ENCODE measurements at regions not wholly inside any gene's neighbourhood (a gene's known extent, or its start where the extent isn't known, plus 50 kb on each side); places are given as distances from the start of the nearest gene placed in this dataset.

DNA sequence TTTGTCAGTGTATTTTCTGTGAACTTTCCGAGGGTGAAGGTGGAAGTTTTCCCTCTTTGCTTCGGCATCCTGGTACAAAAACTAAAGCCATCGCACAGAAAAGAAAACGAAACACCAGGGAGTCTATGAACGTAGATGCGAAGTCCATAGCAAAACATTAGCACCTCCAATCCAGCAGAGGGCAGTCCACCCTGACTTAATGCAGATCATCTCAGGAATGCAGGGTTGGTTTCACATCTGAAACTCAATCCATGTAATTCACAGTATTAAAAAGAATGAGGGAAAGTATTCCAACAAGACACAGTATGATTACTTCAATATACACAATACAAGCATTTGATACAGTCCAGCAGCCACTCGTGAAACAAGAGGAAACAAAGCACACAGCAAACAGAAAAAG is 70.8 kb downstream of the RTP5 start:
- Histone ChIP-seq H3K36me3 (replicated peaks in 1 of 2) (no peaks in the 10 kb centered on the region), H3K27ac (no peak overlapping the region), H3K27me3 (no peaks in the 10 kb centered on the region), H3K9me3 (replicated peaks in 1 of 3) (no peaks in the 10 kb centered on the region), H3K4me1 (replicated peaks in 1 of 2) (no peaks in the 10 kb centered on the region), H3K4me3 (no peak overlapping the region)
- no peak for TF ChIP-seq POLR2A (IDR thresholded peaks at IDR 0.05)
- TF ChIP-seq, protein P1, sequence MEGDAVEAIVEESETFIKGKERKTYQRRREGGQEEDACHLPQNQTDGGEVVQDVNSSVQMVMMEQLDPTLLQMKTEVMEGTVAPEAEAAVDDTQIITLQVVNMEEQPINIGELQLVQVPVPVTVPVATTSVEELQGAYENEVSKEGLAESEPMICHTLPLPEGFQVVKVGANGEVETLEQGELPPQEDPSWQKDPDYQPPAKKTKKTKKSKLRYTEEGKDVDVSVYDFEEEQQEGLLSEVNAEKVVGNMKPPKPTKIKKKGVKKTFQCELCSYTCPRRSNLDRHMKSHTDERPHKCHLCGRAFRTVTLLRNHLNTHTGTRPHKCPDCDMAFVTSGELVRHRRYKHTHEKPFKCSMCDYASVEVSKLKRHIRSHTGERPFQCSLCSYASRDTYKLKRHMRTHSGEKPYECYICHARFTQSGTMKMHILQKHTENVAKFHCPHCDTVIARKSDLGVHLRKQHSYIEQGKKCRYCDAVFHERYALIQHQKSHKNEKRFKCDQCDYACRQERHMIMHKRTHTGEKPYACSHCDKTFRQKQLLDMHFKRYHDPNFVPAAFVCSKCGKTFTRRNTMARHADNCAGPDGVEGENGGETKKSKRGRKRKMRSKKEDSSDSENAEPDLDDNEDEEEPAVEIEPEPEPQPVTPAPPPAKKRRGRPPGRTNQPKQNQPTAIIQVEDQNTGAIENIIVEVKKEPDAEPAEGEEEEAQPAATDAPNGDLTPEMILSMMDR (IDR thresholded peaks at IDR 0.05) = peak in 2 of 6 experiments; percentile 6 to 16
- DNase-seq = peak in 1 of 7 donors; percentile 24
- 90 to 94% (median 91%) methylated on average over 7 of the region's 7 CpGs for WGBS, 4 donors
- intact Hi-C loops (cut with DNase I) = no loop called here

DNA sequence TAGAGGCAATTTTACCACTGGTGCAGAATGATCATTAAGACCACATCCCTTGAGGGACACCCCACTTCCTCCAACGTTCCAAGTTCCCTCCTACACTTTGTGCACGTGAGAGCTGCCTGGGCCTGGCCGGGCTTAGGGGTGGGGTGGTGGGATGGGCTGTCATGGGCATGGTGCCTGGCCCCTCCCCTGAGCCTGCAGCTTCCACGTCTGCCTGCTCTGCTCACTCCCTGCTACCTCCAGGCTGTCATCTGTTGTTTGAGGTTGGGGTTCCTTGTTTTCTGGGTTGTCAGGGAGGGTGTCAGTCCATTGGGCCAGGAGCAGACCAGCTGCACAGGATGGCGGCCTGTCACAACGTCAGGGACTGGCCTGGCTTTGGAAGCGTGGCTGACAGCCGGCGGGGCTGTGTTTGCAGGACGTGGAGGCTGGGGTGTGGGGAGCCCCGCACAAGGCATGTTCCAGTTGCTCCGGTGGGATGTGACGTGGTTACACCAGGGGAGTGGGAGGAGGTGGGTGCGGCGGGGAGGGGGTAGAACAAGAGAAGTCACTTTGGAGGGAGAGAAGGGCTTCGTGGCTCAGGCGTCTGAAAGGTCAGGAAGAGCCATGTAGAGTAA is 72.3 kb downstream of the RTP5 start:
- intact Hi-C loops (cut with DNase I) = no loop called here
- Histone ChIP-seq H3K9me3 (replicated peaks in 1 of 3) (no peaks in the 10 kb centered on the region), H3K27me3 (no peaks in the 10 kb centered on the region), H3K27ac (peak overlapping the region in 1 of 5 donors; percentile 29), H3K36me3 (replicated peaks in 1 of 2) (no peaks in the 10 kb centered on the region), H3K4me3 (no peak overlapping the region), H3K4me1 (replicated peaks in 1 of 2) (no peaks in the 10 kb centered on the region)
- TF ChIP-seq, protein P1 (IDR thresholded peaks at IDR 0.05) = no peak
- TF ChIP-seq POLR2A (IDR thresholded peaks at IDR 0.05) = no peak
- 64 to 68% (median 66%) methylated on average over 15 to 17 of the region's 17 CpGs for WGBS, 4 donors
- DNase-seq = peak in 1 of 7 donors; percentile 49

DNA sequence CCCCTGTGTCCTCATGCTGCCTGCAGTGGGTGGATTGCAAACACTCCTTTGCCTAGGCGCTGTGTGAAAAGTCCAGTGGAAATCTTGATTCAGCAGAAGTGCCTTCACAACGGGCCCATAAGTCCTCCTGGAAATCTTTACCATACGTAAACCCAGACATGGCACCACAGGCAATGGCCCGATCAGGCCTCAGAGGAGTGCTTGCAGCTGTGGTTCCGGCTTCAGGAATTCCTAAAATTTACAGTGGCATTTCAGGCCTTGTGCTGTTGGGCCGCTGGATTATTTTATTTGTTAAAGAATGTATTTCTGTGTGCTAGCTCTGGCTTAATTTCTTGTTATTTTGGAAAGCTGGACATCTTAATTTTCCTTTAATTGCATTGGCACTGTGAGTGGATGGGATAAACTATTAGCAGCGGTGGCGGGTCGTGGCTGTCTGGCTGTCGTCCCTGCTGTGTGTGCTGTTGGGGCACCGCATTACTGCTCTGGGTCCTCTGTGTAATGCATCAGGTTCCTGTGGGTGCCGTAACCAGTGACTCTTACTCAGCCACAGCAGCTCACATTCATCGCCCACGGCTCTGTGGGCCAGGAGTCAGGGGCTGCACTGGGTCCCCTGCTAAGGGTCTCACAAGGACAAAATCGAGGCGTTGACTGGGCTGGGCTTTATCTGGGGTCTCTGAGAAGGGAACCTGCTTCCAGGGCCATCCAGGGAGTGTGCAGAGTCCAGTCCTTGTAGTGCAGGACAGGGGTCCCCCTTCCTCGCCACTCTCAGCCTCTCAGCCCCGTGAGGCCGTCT is 73.1 kb downstream of the RTP5 start:
- Histone ChIP-seq H3K9me3 (replicated peaks in 1 of 3) (no peaks in the 10 kb centered on the region), H3K4me1 (replicated peaks in 1 of 2) (no peaks in the 10 kb centered on the region), H3K4me3 (no peak overlapping the region), H3K27me3 (no peaks in the 10 kb centered on the region), H3K36me3 (replicated peaks in 1 of 2) (no peaks in the 10 kb centered on the region), H3K27ac (peak overlapping the region in 1 of 5 donors; percentile 40)
- WGBS, 4 donors = 78 to 89% (median 88%) methylated on average over 9 to 19 of the region's 19 CpGs
- no peak for TF ChIP-seq POLR2A (IDR thresholded peaks at IDR 0.05)
- TF ChIP-seq, protein P1 (IDR thresholded peaks at IDR 0.05) = no peak
- DNase-seq = peak in 1 of 7 donors; percentile 25
- intact Hi-C loops (cut with DNase I) = no loop called here

DNA sequence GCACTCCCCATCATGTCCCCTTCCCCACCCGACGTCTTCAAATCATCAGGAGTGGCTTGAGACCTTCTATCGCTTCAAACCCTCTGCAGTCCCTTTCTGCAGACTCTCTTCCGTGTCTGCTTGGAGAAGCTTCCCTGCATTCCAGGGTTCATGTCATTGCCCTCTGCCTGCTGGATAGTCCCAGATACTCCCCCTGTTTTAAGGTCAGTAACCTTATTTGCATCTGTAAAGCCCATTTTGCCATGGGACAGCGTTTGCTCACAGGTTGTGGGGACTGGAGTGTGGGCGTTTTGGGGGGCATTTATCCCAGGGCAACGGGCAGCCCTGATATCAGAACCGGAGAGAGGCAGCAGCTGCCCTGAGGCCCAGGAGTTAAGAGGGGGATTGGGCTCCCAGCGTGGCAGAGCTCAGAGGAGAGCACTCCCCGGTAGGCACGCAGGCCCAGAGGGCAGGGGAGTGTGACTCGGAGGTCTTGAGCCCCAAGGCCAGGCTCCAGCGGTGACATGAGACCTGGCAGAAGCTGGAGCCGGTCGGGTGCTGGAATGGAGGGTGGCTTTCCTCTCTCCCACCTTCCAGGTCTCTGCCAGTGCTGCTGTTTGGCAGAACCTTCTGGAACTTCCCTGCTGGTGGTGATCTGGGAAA is 73.8 kb downstream of the RTP5 start:
- Histone ChIP-seq H3K4me1 (replicated peaks in 1 of 2) (no peaks in the 10 kb centered on the region), H3K27me3 (no peaks in the 10 kb centered on the region), H3K27ac (peak overlapping the region in 1 of 5 donors; percentile 40), H3K36me3 (replicated peaks in 1 of 2) (no peaks in the 10 kb centered on the region), H3K4me3 (no peak overlapping the region), H3K9me3 (replicated peaks in 1 of 3) (no peaks in the 10 kb centered on the region)
- TF ChIP-seq POLR2A (IDR thresholded peaks at IDR 0.05) = no peak
- TF ChIP-seq, protein P1 (IDR thresholded peaks at IDR 0.05) = no peak
- WGBS, 4 donors = 74 to 81% (median 80%) methylated on average over 6 to 15 of the region's 15 CpGs
- DNase-seq = no peak
- intact Hi-C loops (cut with DNase I) = no loop called here

Measured in adrenal gland (tissue), 9 donors.